DOHH2 (cell line): ENCODE measurements at regions not wholly inside any gene's neighbourhood (a gene's known extent, or its start where the extent isn't known, plus 50 kb on each side); places are given as distances from the start of the nearest gene placed in this dataset.
"Not testable (repeated sequence)": the region's sequence is repeated elsewhere in the genome, so short reads cannot be mapped to it uniquely, and the experiment has no call there.

Experiments used
- H3F3A ChIP-seq: fragments of 200-600 bp; sonication (generic), shearing (Covaris generic); 2 replicates; pipeline ENCODE4 v1.6.0; 2016; ENCODE audit warnings: antibody characterized with exemption, mild to moderate bottlenecking; ENCODE audit not compliant: control insufficient read depth, insufficient read depth
- H3K27ac ChIP-seq: fragments of 200-600 bp; sonication (generic); 2 replicates; pipeline ENCODE4 v1.5.1; 2014; ENCODE audit warnings: low read depth, mild to moderate bottlenecking, low read length, moderate library complexity
- H3K27me3 ChIP-seq: fragments of 200-600 bp; sonication (generic); 2 replicates; pipeline ENCODE4 v1.6.1; 2014; ENCODE audit warnings: mild to moderate bottlenecking, low read length, mixed read lengths; ENCODE audit not compliant: control insufficient read depth
- H3K36me3 ChIP-seq: fragments of 200-600 bp; sonication (generic); 2 replicates; pipeline ENCODE4 v1.6.1; 2014; ENCODE audit warnings: mild to moderate bottlenecking, low read length, moderate library complexity, mixed read lengths; ENCODE audit not compliant: control insufficient read depth
- H3K4me1 ChIP-seq: fragments of 200-600 bp; sonication (generic); 2 replicates; pipeline ENCODE4 v1.6.1; 2014; ENCODE audit warnings: mild to moderate bottlenecking, low read length, mixed read lengths; ENCODE audit not compliant: control insufficient read depth
- H3K4me2 ChIP-seq: fragments of 200-600 bp; sonication (generic); 2 replicates; pipeline ENCODE4 v1.6.0; 2014; ENCODE audit warnings: mild to moderate bottlenecking, low read length, moderate library complexity
- H3K4me3 ChIP-seq: fragments of 200-600 bp; sonication (generic); 2 replicates; pipeline ENCODE4 v1.5.1; 2014; ENCODE audit warnings: mild to moderate bottlenecking, low read length, mixed read lengths
- H3K79me2 ChIP-seq: fragments of 200-600 bp; sonication (generic); 2 replicates; pipeline ENCODE4 v1.6.1; 2014; ENCODE audit warnings: mild to moderate bottlenecking, low read length, mixed read lengths; ENCODE audit not compliant: control insufficient read depth
- H3K9me2 ChIP-seq: fragments of 200-600 bp; sonication (generic); replicated peaks from 2 replicates; pipeline ENCODE4 v1.6.1; 2014; ENCODE audit warnings: mild to moderate bottlenecking, low read length, mixed read lengths; ENCODE audit not compliant: control insufficient read depth
- H3K9me3 ChIP-seq: fragments of 200-600 bp; sonication (generic); 2 replicates; pipeline ENCODE4 v1.6.1; 2014; ENCODE audit warnings: antibody characterized with exemption, low read length, mixed read lengths; ENCODE audit not compliant: control insufficient read depth, insufficient read depth
- H4K20me1 ChIP-seq: fragments of 200-600 bp; sonication (generic); 2 replicates; pipeline ENCODE4 v1.6.0; 2014; ENCODE audit warnings: low read depth, mild to moderate bottlenecking, antibody characterized with exemption, low read length, moderate library complexity; ENCODE audit not compliant: control insufficient read depth, insufficient read depth
- EZH2phosphoT487 ChIP-seq: fragments of 200-600 bp; sonication (generic); IDR thresholded peaks from 2 replicates; pipeline ENCODE4 v1.6.1; 2017; ENCODE audit warnings: borderline replicate concordance, mild to moderate bottlenecking, antibody characterized with exemption, low read length, moderate library complexity, mixed read lengths
- TF ChIP-seq, protein P1 (sequence below): fragments of 200-600 bp; sonication (generic); IDR thresholded peaks from one replicate; pipeline ENCODE4 v1.5.1; 2014; ENCODE audit warnings: antibody characterized with exemption, mild to moderate bottlenecking, low read depth, low read length; ENCODE audit not compliant: poor library complexity, severe bottlenecking

DNA sequence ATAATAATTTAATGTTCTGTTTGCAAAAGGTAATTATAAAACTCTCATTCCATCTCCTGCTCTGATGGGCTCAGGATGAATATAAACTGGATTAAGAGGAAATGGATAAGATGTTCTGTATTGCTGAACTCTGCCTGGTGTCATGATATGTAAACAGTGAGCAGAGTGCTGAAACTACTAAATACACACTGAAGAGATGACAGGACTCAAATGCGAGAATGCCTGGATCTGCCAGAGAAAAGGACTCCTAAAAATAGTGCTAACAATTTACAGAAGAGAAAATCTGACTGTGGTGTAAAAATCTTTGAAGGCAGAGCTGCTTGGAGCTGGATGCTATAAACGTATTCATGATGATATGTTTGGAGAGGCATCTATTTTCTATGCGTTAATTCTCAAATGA lies 303.2 kb downstream of the RWDD3 start:
- no peaks in the 10 kb centered on the region for H3K36me3 ChIP-seq
- no peak for TF ChIP-seq EZH2phosphoT487
- TF ChIP-seq, protein P1, sequence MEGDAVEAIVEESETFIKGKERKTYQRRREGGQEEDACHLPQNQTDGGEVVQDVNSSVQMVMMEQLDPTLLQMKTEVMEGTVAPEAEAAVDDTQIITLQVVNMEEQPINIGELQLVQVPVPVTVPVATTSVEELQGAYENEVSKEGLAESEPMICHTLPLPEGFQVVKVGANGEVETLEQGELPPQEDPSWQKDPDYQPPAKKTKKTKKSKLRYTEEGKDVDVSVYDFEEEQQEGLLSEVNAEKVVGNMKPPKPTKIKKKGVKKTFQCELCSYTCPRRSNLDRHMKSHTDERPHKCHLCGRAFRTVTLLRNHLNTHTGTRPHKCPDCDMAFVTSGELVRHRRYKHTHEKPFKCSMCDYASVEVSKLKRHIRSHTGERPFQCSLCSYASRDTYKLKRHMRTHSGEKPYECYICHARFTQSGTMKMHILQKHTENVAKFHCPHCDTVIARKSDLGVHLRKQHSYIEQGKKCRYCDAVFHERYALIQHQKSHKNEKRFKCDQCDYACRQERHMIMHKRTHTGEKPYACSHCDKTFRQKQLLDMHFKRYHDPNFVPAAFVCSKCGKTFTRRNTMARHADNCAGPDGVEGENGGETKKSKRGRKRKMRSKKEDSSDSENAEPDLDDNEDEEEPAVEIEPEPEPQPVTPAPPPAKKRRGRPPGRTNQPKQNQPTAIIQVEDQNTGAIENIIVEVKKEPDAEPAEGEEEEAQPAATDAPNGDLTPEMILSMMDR: no peak
- peaks cover 2% of the 10 kb centered on the region; the same call in 1 of the 2 replicates for H3K9me3 ChIP-seq
- H4K20me1 ChIP-seq: no peaks in the 10 kb centered on the region
- H3K4me3 ChIP-seq: no peak overlapping the region
- no peak overlapping the region for H3K27ac ChIP-seq
- H3K9me2 ChIP-seq: no peaks in the 10 kb centered on the region
- no peaks in the 10 kb centered on the region for H3K4me1 ChIP-seq
- no peaks in the 10 kb centered on the region for H3K27me3 ChIP-seq
- H3K79me2 ChIP-seq: no peaks in the 10 kb centered on the region
- no peaks in the 10 kb centered on the region for H3F3A ChIP-seq
- no peak overlapping the region for H3K4me2 ChIP-seq

DNA sequence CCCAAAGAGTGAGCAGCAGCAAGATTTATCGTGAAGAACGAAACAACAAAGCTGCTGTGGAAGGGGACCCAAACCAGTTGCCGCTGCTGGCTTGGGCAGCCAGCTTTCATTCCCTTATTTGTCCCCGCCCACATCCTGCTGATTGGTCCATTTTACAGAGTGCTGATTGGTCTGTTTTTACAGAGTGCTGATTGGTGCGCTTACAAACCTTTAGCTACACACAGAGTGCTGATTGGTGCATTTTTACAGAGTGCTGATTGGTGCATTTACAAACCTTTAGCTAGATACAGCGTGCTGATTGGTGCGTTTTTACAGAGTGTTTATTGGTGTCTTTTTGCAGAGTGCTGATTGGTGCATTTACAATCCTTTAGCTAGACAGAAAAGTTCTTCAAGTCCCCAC lies 304.2 kb downstream of the RWDD3 start:
- not testable (repeated sequence) for H3K27me3 ChIP-seq, H3F3A ChIP-seq, H3K9me2 ChIP-seq, H3K9me3 ChIP-seq, H3K4me3 ChIP-seq, H3K27ac ChIP-seq, H3K4me2 ChIP-seq, H3K79me2 ChIP-seq, H4K20me1 ChIP-seq, H3K4me1 ChIP-seq, H3K36me3 ChIP-seq

DNA sequence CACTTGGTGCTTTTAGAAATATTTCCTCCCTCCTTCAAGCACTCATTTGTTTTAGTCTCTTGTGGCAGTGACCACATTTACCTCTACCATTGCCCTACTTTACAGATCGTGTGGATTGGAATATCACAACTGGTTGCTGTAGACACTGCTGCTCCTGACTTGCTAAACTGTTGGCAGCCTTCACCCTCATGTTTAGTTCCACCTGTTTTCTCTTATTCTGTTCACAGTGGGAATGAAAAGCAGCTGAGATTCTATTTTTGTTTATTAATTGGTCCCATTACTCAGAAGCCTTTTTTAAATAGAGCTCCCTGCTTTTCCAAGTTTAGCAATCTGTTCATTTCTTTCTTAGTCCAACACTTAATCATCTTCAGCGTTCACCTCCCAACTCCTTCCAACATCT lies 308.9 kb downstream of the RWDD3 start:
- Histone ChIP-seq H3K4me2 (no peak overlapping the region), H3F3A (no peaks in the 10 kb centered on the region), H3K9me2 (no peaks in the 10 kb centered on the region), H3K79me2 (no peaks in the 10 kb centered on the region), H3K27me3 (no peaks in the 10 kb centered on the region), H3K4me3 (no peak overlapping the region), H3K36me3 (no peaks in the 10 kb centered on the region), H3K4me1 (no peaks in the 10 kb centered on the region), H3K27ac (no peak overlapping the region), H3K9me3 (peaks cover 2% of the 10 kb centered on the region; the same call in 1 of the 2 replicates), H4K20me1 (no peaks in the 10 kb centered on the region)
- TF ChIP-seq, protein P1: no peak
- no peak for TF ChIP-seq EZH2phosphoT487

DNA sequence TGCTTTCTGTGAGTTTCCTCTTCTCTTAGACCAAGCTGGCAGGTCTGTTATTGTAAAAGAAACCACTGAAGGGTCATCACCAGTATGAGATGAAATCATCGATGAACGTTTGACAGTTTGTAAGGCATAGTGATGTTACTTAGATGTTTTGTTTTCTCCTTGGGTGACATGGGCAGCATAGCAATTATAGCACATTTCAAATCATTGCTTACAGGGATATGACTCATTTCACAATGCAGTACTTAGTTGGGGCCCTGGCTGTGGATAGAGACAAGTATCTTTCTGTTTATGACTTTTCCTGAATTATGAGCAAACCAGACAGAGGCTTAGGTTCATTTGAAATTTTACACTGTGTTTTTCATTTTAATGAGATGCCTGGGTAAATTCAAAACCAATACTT lies 313.0 kb downstream of the RWDD3 start:
- no peaks in the 10 kb centered on the region for H3K4me1 ChIP-seq
- no peak overlapping the region for H3K4me3 ChIP-seq
- H3K36me3 ChIP-seq: no peaks in the 10 kb centered on the region
- no peaks in the 10 kb centered on the region for H3K79me2 ChIP-seq
- H4K20me1 ChIP-seq: no peaks in the 10 kb centered on the region
- H3K4me2 ChIP-seq: no peak overlapping the region
- no peaks in the 10 kb centered on the region for H3K27me3 ChIP-seq
- H3K9me3 ChIP-seq: no peaks in the 10 kb centered on the region
- no peak overlapping the region for H3K27ac ChIP-seq
- no peaks in the 10 kb centered on the region for H3K9me2 ChIP-seq
- no peak for TF ChIP-seq EZH2phosphoT487
- TF ChIP-seq, protein P1: no peak
- no peaks in the 10 kb centered on the region for H3F3A ChIP-seq
